ENCODE measurements at regions not wholly inside any gene's neighbourhood (a gene's known extent, or its start where the extent isn't known, plus 50 kb on each side); places are given as distances from the start of the nearest gene placed in this dataset.
A peak's percentile ranks its signal among the peaks of the same experiment; 100 is the strongest.

- in situ Hi-C loops (cut with HindIII; ENCODE audit: extremely low pct_ligation_motif_present, low pct_unique_long_range_greater_than_20kb) (no loop called here), intact Hi-C loops (cut with micrococcal nuclease; ENCODE audit: unreplicated experiment) (no loop called here)
- H4K20me1 ChIP-seq (ENCODE audit: insufficient read depth, low read length): no peaks in the 10 kb centered on the region
- POLR2A ChIA-PET: no interaction called here
- DNase-seq (ENCODE audit: low spot score) (no peak), FAIRE-seq (no peak), ATAC-seq (no peak)
- H3K27me3 ChIP-seq (ENCODE audit: control insufficient read depth in 1 of 2, insufficient read depth in 2 of 2, low read length in 2 of 2): no peaks in the 10 kb centered on the region
- CTCF ChIA-PET (ENCODE audit: low intra/inter-chr PET ratio, low total read pairs): no interaction called here
- H3K36me3 ChIP-seq (replicated peaks in 1 of 2; ENCODE audit: control insufficient read depth in 1 of 2, insufficient read depth in 2 of 2, low read length in 2 of 2): no peaks in the 10 kb centered on the region
- no peak overlapping the region for H3K4me2 ChIP-seq (ENCODE audit: low read depth, low read length)
- H3K4me3 ChIP-seq (replicated peaks in 1 of 3; ENCODE audit: insufficient read depth in 1 of 3, low read depth in 2 of 3, low read length in 3 of 3): no peak overlapping the region
- H3K9me3 ChIP-seq (ENCODE audit: low read length): no peaks in the 10 kb centered on the region
- BruUV-seq (replicated peaks): no TSS peak
- H2AFZ ChIP-seq (ENCODE audit: low read length): no peak overlapping the region
- no peak overlapping the region for H3K9ac ChIP-seq (ENCODE audit: insufficient read depth, low read depth, low read length)
- no peak overlapping the region for H3K27ac ChIP-seq (ENCODE audit: extremely low read length, insufficient read depth, low read length)
- WGBS (ENCODE audit: low lambda C conversion rate): 2% methylated on average over 4 of the region's 4 CpGs
- H3K4me1 ChIP-seq (ENCODE audit: insufficient read depth, low read length): no peaks in the 10 kb centered on the region
- no peaks in the 10 kb centered on the region for H3K79me2 ChIP-seq (ENCODE audit: insufficient read depth, low read length)
- peak; percentile 42 for TF ChIP-seq STAG1 (CRISPR knock-in tag; IDR thresholded peaks at IDR 0.05)
- TF ChIP-seq, protein P1, sequence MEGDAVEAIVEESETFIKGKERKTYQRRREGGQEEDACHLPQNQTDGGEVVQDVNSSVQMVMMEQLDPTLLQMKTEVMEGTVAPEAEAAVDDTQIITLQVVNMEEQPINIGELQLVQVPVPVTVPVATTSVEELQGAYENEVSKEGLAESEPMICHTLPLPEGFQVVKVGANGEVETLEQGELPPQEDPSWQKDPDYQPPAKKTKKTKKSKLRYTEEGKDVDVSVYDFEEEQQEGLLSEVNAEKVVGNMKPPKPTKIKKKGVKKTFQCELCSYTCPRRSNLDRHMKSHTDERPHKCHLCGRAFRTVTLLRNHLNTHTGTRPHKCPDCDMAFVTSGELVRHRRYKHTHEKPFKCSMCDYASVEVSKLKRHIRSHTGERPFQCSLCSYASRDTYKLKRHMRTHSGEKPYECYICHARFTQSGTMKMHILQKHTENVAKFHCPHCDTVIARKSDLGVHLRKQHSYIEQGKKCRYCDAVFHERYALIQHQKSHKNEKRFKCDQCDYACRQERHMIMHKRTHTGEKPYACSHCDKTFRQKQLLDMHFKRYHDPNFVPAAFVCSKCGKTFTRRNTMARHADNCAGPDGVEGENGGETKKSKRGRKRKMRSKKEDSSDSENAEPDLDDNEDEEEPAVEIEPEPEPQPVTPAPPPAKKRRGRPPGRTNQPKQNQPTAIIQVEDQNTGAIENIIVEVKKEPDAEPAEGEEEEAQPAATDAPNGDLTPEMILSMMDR (CRISPR knock-in tag; IDR thresholded peaks at IDR 0.05): peak; percentile 26; the same call in 1 of the 2 replicates
- peak; percentile 77 for TF ChIP-seq USF2 (IDR thresholded peaks at IDR 0.05; ENCODE audit: low read depth, low read length)
- no peak for TF ChIP-seq USF2 (CRISPR knock-in tag; IDR thresholded peaks at IDR 0.05; ENCODE audit: borderline replicate concordance)
- TF ChIP-seq, protein P2, sequence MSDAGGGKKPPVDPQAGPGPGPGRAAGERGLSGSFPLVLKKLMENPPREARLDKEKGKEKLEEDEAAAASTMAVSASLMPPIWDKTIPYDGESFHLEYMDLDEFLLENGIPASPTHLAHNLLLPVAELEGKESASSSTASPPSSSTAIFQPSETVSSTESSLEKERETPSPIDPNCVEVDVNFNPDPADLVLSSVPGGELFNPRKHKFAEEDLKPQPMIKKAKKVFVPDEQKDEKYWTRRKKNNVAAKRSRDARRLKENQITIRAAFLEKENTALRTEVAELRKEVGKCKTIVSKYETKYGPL (CRISPR knock-in tag; IDR thresholded peaks at IDR 0.05): no peak
- peak; percentile 92 for TF ChIP-seq RAD51 (IDR thresholded peaks at IDR 0.05; ENCODE audit: borderline replicate concordance)
Measured at GRCh38 chr20:11838076-11838636, 79.5 kb upstream of the BTBD3 start.
